HCT116 (cell line): ENCODE measurements at regions not wholly inside any gene's neighbourhood (a gene's known extent, or its start where the extent isn't known, plus 50 kb on each side); places are given as distances from the start of the nearest gene placed in this dataset.

Source experiments
- ATAC-seq: fragments of 200-7000 bp; cut with Tn5 transposase; 2 replicates; pipeline ENCODE4 v1.9.1; 2020; ENCODE audit warnings: mild to moderate bottlenecking, moderate library complexity
- BruUV-seq: library from RNA; stranded (reverse); fragments of 400-500 nt; replicated peaks from 2 replicates; lab custom pipeline; 2021; lab: Mats Ljungman, UMichigan
- CTCF ChIA-PET: fragments of 300-600 bp; sonication (Branson Sonifier 250); formaldehyde crosslinking; loops from one replicate; lab custom pipeline; 2021; ENCODE audit warnings: antibody characterized with exemption; lab: Charles Lee
- POLR2A ChIA-PET: fragments of 300-600, 350-600 bp; sonication (Branson Sonifier 250); formaldehyde crosslinking; loops from one replicate; lab custom pipeline; 2021; ENCODE audit warnings: antibody characterized with exemption; lab: Charles Lee
- RAD21 ChIA-PET, 2 experiments: fragments of 300-600 bp; sonication (Branson Sonifier 250); formaldehyde crosslinking; loops; one replicate each; lab custom pipeline; 2023; ENCODE audit warnings: low total read pairs in 2 of 2; ENCODE audit not compliant: uncharacterized antibody in 2 of 2, unreplicated experiment in 2 of 2, low non-redundant PET in 1 of 2; lab: Charles Lee
- DNase-seq: peaks from one replicate; pipeline ENCODE4 v3.0.0-alpha.2; 2010; ENCODE audit warnings: low read depth, low spot score
- H2AFZ ChIP-seq: fragments of 200-600 bp; shearing (Covaris generic), sonication (generic); 2 replicates; pipeline ENCODE4 v1.6.1; 2017; ENCODE audit warnings: low read depth, mixed run types, mixed read lengths, antibody characterized with exemption, low read length; ENCODE audit not compliant: poor library complexity, severe bottlenecking
- H3K27ac ChIP-seq: 2 replicates; pipeline ENCODE4 v1.5.1; 2012; ENCODE audit warnings: low read depth, low read length
- H3K27me3 ChIP-seq: fragments of 200-600 bp; sonication (generic); 2 replicates; pipeline ENCODE4 v1.6.1; 2016; ENCODE audit warnings: mixed run types, low read length, mixed read lengths; ENCODE audit not compliant: insufficient read depth
- H3K36me3 ChIP-seq, 2 experiments: fragments of 200-500 bp in 1 of 2; fragments of 200-600 bp in 1 of 2; sonication (Bioruptor generic) in 1 of 2; sonication (generic) in 1 of 2; 2 replicates each; pipeline versions ENCODE4 v1.5.1 to v1.6.1; 2014 to 2016; ENCODE audit warnings: low read length in 2 of 2, inconsistent platforms in 1 of 2, mixed read lengths in 1 of 2, mixed run types in 1 of 2; ENCODE audit not compliant: insufficient read depth in 2 of 2, control insufficient read depth in 1 of 2
- H3K4me1 ChIP-seq, 2 experiments: fragments of 200-600 bp in 1 of 2; sonication (generic) in 1 of 2; 2 replicates each; pipeline versions ENCODE4 v1.5.1 to v1.6.1; 2012 to 2017; ENCODE audit warnings: low read length in 2 of 2, inconsistent platforms in 1 of 2, mild to moderate bottlenecking in 1 of 2, mixed read lengths in 1 of 2, mixed run types in 1 of 2, moderate library complexity in 1 of 2; ENCODE audit not compliant: insufficient read depth in 2 of 2, control insufficient read depth in 1 of 2
- H3K4me2 ChIP-seq: fragments of 200-600 bp; sonication (generic); 2 replicates; pipeline ENCODE4 v1.6.1; 2017; ENCODE audit warnings: mixed run types, low read length, mixed read lengths
- H3K4me3 ChIP-seq, 2 experiments: fragments of 200-600 bp in 1 of 2; sonication (generic) in 1 of 2; replicated peaks in 1 of 2; 2 replicates each; pipeline ENCODE4 v1.5.1; 2011 to 2016; ENCODE audit warnings: low read length in 2 of 2, control low read depth in 1 of 2, low read depth in 1 of 2, mild to moderate bottlenecking in 1 of 2, mixed read lengths in 1 of 2, mixed run types in 1 of 2
- H3K79me2 ChIP-seq: fragments of 200-600 bp; sonication (generic); 2 replicates; pipeline ENCODE4 v1.6.1; 2017; ENCODE audit warnings: mild to moderate bottlenecking, mixed run types, low read length, moderate library complexity, mixed read lengths; ENCODE audit not compliant: insufficient read depth
- H3K9ac ChIP-seq: fragments of 200-600 bp; sonication (generic); 2 replicates; pipeline ENCODE4 v1.6.1; 2016; ENCODE audit warnings: low read length, mixed read lengths
- H3K9me2 ChIP-seq: fragments of 200-600 bp; sonication (generic), shearing (Covaris generic); 2 replicates; pipeline ENCODE4 v1.6.1; 2017; ENCODE audit warnings: mixed run types, mild to moderate bottlenecking, moderate library complexity; ENCODE audit not compliant: insufficient read depth
- H3K9me3 ChIP-seq, 2 experiments: fragments of 200-500 bp in 1 of 2; fragments of 200-600 bp in 1 of 2; sonication (Bioruptor generic) in 1 of 2; sonication (generic) in 1 of 2; 2 replicates each; pipeline ENCODE4 v1.6.1; 2014 to 2017; ENCODE audit warnings: low read length in 2 of 2, mixed read lengths in 2 of 2, inconsistent platforms in 1 of 2, low read depth in 1 of 2, mild to moderate bottlenecking in 1 of 2, mixed run types in 1 of 2, moderate library complexity in 1 of 2; ENCODE audit not compliant: control insufficient read depth in 1 of 2, insufficient read depth in 1 of 2
- H4K20me1 ChIP-seq: fragments of 200-600 bp; sonication (generic), shearing (Covaris generic); 2 replicates; pipeline ENCODE4 v1.6.1; 2017; ENCODE audit warnings: mixed run types, mild to moderate bottlenecking, moderate library complexity; ENCODE audit not compliant: insufficient read depth
- CBX3 ChIP-seq: IDR thresholded peaks from 2 replicates; pipeline ENCODE4 v1.6.1; 2012; ENCODE audit warnings: low read depth
- EGR1 ChIP-seq: IDR thresholded peaks from 2 replicates; pipeline ENCODE4 v1.6.1; 2012; ENCODE audit warnings: low read depth
- ELF1 ChIP-seq: IDR thresholded peaks from 2 replicates; pipeline ENCODE4 v1.6.1; 2012; ENCODE audit warnings: low read depth, borderline replicate concordance
- EZH2phosphoT487 ChIP-seq: fragments of 200-600 bp; IDR thresholded peaks from 2 replicates; pipeline ENCODE4 v1.6.1; 2018; ENCODE audit warnings: antibody characterized with exemption, borderline replicate concordance
- MAX ChIP-seq: IDR thresholded peaks from 2 replicates; pipeline ENCODE4 v1.6.1; 2012
- POLR2A ChIP-seq: IDR thresholded peaks from 2 replicates; pipeline ENCODE4 v1.7.0; 2011; ENCODE audit warnings: borderline replicate concordance; ENCODE audit not compliant: insufficient read depth, insufficient read length; ENCODE audit errors: extremely low read depth
- POLR2AphosphoS5 ChIP-seq: IDR thresholded peaks from 2 replicates; pipeline ENCODE4 v1.6.1; 2011; ENCODE audit warnings: mild to moderate bottlenecking, low read depth, low read length, moderate library complexity
- SP1 ChIP-seq: IDR thresholded peaks from 2 replicates; pipeline ENCODE4 v1.6.1; 2012; ENCODE audit warnings: low read depth
- SRF ChIP-seq: IDR thresholded peaks from 2 replicates; pipeline ENCODE4 v1.6.1; 2012; ENCODE audit warnings: low read depth
- TCF7L2 ChIP-seq: IDR thresholded peaks from 2 replicates; pipeline ENCODE4 v1.7.0; 2011; ENCODE audit warnings: borderline replicate concordance, inconsistent platforms; ENCODE audit not compliant: insufficient read depth, insufficient read length; ENCODE audit errors: extremely low read depth
- YY1 ChIP-seq: IDR thresholded peaks from 2 replicates; pipeline ENCODE4 v1.6.1; 2011; ENCODE audit warnings: low read length, low read depth, moderate library complexity, mild to moderate bottlenecking; ENCODE audit not compliant: insufficient replicate concordance; ENCODE audit errors: extremely low read depth
- ZFX ChIP-seq: fragments of 450-650 bp; IDR thresholded peaks from 2 replicates; pipeline ENCODE4 v1.6.1; 2017
- ZNF274 ChIP-seq: fragments of 200-500 bp; sonication (Bioruptor generic); IDR thresholded peaks from 2 replicates; pipeline ENCODE4 v1.6.1; 2014; ENCODE audit warnings: mild to moderate bottlenecking, low read depth, low read length, inconsistent platforms
- intact Hi-C: fragments of 100-400 bp; cut with micrococcal nuclease; formaldehyde crosslinking; loops from 2 replicates; pipeline ENCODE4 v1.10.0; 2022
- TF ChIP-seq, protein P1 (sequence below), 3 experiments: fragments of 200-600 bp in 1 of 3; sonication (generic) in 1 of 3; IDR thresholded peaks in 2 of 3; conservative IDR thresholded peaks in 1 of 3; 2 replicates each; pipeline ENCODE4 v1.5.1; 2012 to 2017; ENCODE audit warnings: low read depth in 2 of 3, low read length in 2 of 3, antibody characterized with exemption in 1 of 3, borderline replicate concordance in 1 of 3, control low read depth in 1 of 3, mild to moderate bottlenecking in 1 of 3, mixed read lengths in 1 of 3, mixed run types in 1 of 3, moderate library complexity in 1 of 3; ENCODE audit not compliant: insufficient read depth in 1 of 3

DNA sequence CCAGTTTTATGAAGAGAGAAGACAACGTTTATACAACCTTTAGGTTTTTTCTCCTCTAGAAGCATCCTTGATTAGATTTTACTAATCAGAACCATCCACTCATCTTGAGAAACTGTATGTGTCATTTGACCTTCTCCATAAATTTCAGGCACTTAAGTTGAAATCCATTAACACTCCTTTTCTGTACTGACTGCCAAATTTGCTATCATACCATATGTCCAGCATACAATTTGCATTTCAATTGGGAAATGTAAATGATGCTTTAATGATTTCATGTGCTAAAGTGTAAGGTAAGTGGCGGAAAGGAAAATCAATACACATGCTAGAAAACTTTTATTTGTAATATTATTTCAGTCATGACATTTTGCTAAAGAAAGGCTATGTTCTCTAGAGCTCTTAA is 731.6 kb downstream of the GBE1 start:
- H4K20me1 ChIP-seq: no peaks in the 10 kb centered on the region
- ChIA-PET CTCF (no interaction called here), POLR2A (no interaction called here), RAD21 (no interaction called here)
- no peak overlapping the region for H3K9ac ChIP-seq
- H3K27me3 ChIP-seq: no peaks in the 10 kb centered on the region
- no peaks in the 10 kb centered on the region for H3K9me2 ChIP-seq
- H3K9me3 ChIP-seq: peaks cover 4 to 12% of the 10 kb centered on the region in 2 experiments; a peak in 2 of 4 replicates
- no peak for ATAC-seq
- no peaks in the 10 kb centered on the region for H3K4me1 ChIP-seq
- TF ChIP-seq TCF7L2: no peak
- TF ChIP-seq POLR2A: no peak
- no peak for TF ChIP-seq EGR1
- TF ChIP-seq YY1: no peak
- TF ChIP-seq SP1: no peak
- TF ChIP-seq, protein P1, sequence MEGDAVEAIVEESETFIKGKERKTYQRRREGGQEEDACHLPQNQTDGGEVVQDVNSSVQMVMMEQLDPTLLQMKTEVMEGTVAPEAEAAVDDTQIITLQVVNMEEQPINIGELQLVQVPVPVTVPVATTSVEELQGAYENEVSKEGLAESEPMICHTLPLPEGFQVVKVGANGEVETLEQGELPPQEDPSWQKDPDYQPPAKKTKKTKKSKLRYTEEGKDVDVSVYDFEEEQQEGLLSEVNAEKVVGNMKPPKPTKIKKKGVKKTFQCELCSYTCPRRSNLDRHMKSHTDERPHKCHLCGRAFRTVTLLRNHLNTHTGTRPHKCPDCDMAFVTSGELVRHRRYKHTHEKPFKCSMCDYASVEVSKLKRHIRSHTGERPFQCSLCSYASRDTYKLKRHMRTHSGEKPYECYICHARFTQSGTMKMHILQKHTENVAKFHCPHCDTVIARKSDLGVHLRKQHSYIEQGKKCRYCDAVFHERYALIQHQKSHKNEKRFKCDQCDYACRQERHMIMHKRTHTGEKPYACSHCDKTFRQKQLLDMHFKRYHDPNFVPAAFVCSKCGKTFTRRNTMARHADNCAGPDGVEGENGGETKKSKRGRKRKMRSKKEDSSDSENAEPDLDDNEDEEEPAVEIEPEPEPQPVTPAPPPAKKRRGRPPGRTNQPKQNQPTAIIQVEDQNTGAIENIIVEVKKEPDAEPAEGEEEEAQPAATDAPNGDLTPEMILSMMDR (IDR thresholded peaks at IDR 0.05 in 2 of 3, conservative IDR thresholded peaks at IDR 0.05 in 1 of 3; ENCODE audit: borderline replicate concordance in 1 of 3, insufficient read depth in 1 of 3, low read depth in 2 of 3, low read length in 2 of 3): no peak
- no peak for TF ChIP-seq ELF1
- TF ChIP-seq EZH2phosphoT487: no peak
- TF ChIP-seq MAX: no peak
- no peak for TF ChIP-seq SRF
- no peak for TF ChIP-seq CBX3
- TF ChIP-seq POLR2AphosphoS5: no peak
- no peak for TF ChIP-seq ZNF274
- TF ChIP-seq ZFX: no peak
- intact Hi-C loops: loop anchor here (10.0 kb wide), 1 partner anchor 155 kb away; no protein-coding TSS in a partner anchor
- no peak overlapping the region for H3K4me3 ChIP-seq
- H3K79me2 ChIP-seq: no peaks in the 10 kb centered on the region
- BruUV-seq: no TSS peak
- no peak for DNase-seq
- H2AFZ ChIP-seq: no peak overlapping the region
- no peak overlapping the region for H3K4me2 ChIP-seq
- H3K27ac ChIP-seq: no peak overlapping the region
- no peaks in the 10 kb centered on the region for H3K36me3 ChIP-seq
